Ovary (tissue), 7 donors: ENCODE measurements at regions not wholly inside any gene's neighbourhood (a gene's known extent, or its start where the extent isn't known, plus 50 kb on each side); places are given as distances from the start of the nearest gene placed in this dataset.

Source experiments
- DNase-seq, 5 donors: peaks; one replicate each; pipeline ENCODE4 v3.0.0-alpha.2; 2019 to 2020
- H3K27ac ChIP-seq, 2 donors: fragments of 200-600 bp; one replicate each; pipeline versions ENCODE4 v1.5.1 to v1.8.0; 2019 to 2022
- H3K27me3 ChIP-seq: fragments of 200-600 bp; one replicate; pipeline ENCODE4 v1.8.0; 2022
- H3K36me3 ChIP-seq: fragments of 200-600 bp; sonication (generic); one replicate; pipeline ENCODE4 v1.5.1; 2019
- H3K4me1 ChIP-seq: one replicate; pipeline ENCODE4 v1.8.1; 2013; ENCODE audit warnings: mild to moderate bottlenecking, moderate library complexity; ENCODE audit not compliant: insufficient read depth
- H3K4me3 ChIP-seq: fragments of 200-600 bp; sonication (generic); one replicate; pipeline ENCODE4 v1.5.1; 2017
- H3K9me3 ChIP-seq, 2 donors: fragments of 200-600 bp in 1 of 2; sonication (generic) in 1 of 2; one replicate each; pipeline versions ENCODE4 v1.5.1 to v1.8.1; 2013 to 2019; ENCODE audit warnings: mild to moderate bottlenecking in 1 of 2, moderate library complexity in 1 of 2
- CTCF ChIP-seq, 3 donors: fragments of 450-650 bp in 2 of 3; fragments of 200-600 bp in 1 of 3; IDR thresholded peaks; one replicate each; pipeline versions ENCODE4 v1.5.1 to v1.8.0; 2016 to 2022; ENCODE audit warnings: antibody characterized with exemption in 3 of 3, mild to moderate bottlenecking in 1 of 3
- EP300 ChIP-seq: sonication (generic); formaldehyde crosslinking; IDR thresholded peaks from one replicate; pipeline ENCODE4 v1.6.1; 2017; ENCODE audit warnings: antibody characterized with exemption
- POLR2A ChIP-seq: fragments of 450-650 bp; IDR thresholded peaks from one replicate; pipeline ENCODE4 v1.6.1; 2017; ENCODE audit warnings: antibody characterized with exemption, mild to moderate bottlenecking, moderate library complexity
- WGBS, 3 donors: extraction: QIAGEN DNeasy Blood & Tissue Kit in 1 of 3; methylation state at CpG; one replicate each; pipeline versions ENCODE4 v1.1.5 to v1.1.7; 2013 to 2017; 5-methylcytosine and 5-hydroxymethylcytosine counted together
- intact Hi-C, 4 donors: fragments of 100-400 bp; cut with DNase I; formaldehyde crosslinking; loops; one replicate each; pipeline versions ENCODE4 v1.11.0 to v1.15.1; 2022 to 2023
- donor health status: DM: no; HTN: no; CAD: no; lungs with moderate emphysema.
- donor health status: DM: no; HTN: no; CAD: no.
- donor health status: Bipolar disorder and iron deficiency.
- donor health status: DM: no; HTN: no; CAD: no.
- donor health status: DM: yes; HTN: yes; CAD: no.

- WGBS, 3 donors = 42 to 46% (median 43%) methylated on average over 6 of the region's 6 CpGs
- no peaks in the 10 kb centered on the region for H3K27me3 ChIP-seq
- no peak overlapping the region for H3K4me3 ChIP-seq
- no peaks in the 10 kb centered on the region for H3K4me1 ChIP-seq
- H3K36me3 ChIP-seq = no peaks in the 10 kb centered on the region
- no peak for TF ChIP-seq POLR2A
- TF ChIP-seq EP300 = no peak
- TF ChIP-seq CTCF (IDR thresholded peaks at IDR 0.05) = no peak
- no peaks in the 10 kb centered on the region for H3K9me3 ChIP-seq
- no peak for DNase-seq
- H3K27ac ChIP-seq = no peak overlapping the region
- intact Hi-C loops = no loop called here
These were observed 76.5 kb upstream of the MAP10 start for GRCh38 chr1:232728507-232729263.

DNA sequence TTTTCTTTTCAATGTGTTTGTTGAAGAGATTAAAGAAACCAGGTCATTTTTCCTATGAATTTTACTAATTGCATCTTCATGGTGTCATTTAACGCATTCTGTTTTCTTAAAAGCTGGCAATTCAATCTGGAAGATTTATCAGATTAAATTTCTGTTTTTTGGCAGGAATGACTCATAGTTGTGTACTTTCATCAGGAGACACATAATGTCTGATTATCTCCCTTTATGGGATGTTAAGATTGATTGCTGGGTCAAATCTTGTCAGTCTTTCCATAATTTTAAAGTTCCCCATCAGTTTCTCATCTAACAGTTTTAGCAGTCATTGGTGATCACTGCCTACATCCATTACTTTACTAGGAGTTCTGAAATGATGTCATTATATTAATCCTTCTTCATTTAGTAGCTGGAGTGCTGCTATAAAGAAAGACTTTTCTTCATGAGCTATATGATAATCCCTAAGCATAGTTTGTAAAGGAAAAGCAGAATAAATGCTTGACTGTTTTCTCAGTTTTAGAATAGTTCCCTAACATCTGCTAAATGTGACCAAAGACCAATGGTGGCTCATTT, 72.8 kb upstream of the MAP10 start:
- H3K4me3 ChIP-seq = no peak overlapping the region
- H3K4me1 ChIP-seq = no peaks in the 10 kb centered on the region
- H3K9me3 ChIP-seq = no peaks in the 10 kb centered on the region
- DNase-seq = no peak
- TF ChIP-seq EP300 = no peak
- no peak for TF ChIP-seq CTCF (IDR thresholded peaks at IDR 0.05)
- no peak for TF ChIP-seq POLR2A
- no peaks in the 10 kb centered on the region for H3K27me3 ChIP-seq
- H3K36me3 ChIP-seq = no peaks in the 10 kb centered on the region
- intact Hi-C loops = no loop called here
- H3K27ac ChIP-seq = no peak overlapping the region
- WGBS, 3 donors = 89 to 93% (median 92%) methylated on average over 1 of the region's 1 CpG

DNA sequence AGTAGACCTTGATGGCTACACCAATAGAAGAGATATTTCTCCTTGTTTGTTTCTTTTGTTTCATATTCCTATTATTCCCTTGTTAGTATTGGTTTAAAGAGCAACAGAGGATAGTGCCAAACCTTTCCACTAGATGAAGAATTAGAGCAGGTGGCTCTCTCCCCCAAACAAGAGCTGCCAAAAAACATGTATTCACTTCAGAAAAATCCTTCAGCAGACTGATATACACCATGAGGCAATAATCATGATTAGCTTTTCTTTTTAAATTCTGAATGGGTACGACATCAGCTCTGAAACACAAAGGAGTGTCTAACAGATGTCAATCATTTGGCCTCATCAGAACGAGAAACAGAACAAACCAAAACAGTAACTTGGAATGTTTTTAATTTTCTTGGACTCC, 67.3 kb upstream of the MAP10 start:
- DNase-seq = no peak
- no peaks in the 10 kb centered on the region for H3K36me3 ChIP-seq
- TF ChIP-seq POLR2A (no peak), CTCF (IDR thresholded peaks at IDR 0.05) (no peak), EP300 (no peak)
- 9 to 26% (median 21%) methylated on average over 2 of the region's 2 CpGs for WGBS, 3 donors
- H3K27me3 ChIP-seq = no peaks in the 10 kb centered on the region
- intact Hi-C loops = no loop called here
- no peaks in the 10 kb centered on the region for H3K4me1 ChIP-seq
- no peak overlapping the region for H3K27ac ChIP-seq
- H3K9me3 ChIP-seq = no peaks in the 10 kb centered on the region
- H3K4me3 ChIP-seq = no peak overlapping the region

- Histone ChIP-seq H3K27me3 (no peaks in the 10 kb centered on the region), H3K36me3 (no peaks in the 10 kb centered on the region), H3K4me3 (no peak overlapping the region), H3K9me3 (no peaks in the 10 kb centered on the region), H3K4me1 (no peaks in the 10 kb centered on the region), H3K27ac (no peak overlapping the region)
- TF ChIP-seq POLR2A (no peak), CTCF (IDR thresholded peaks at IDR 0.05) (no peak), EP300 (no peak)
- 91 to 97% (median 96%) methylated on average over 1 of the region's 1 CpG for WGBS, 3 donors
- no peak for DNase-seq
- intact Hi-C loops = no loop called here
These were observed 61.2 kb upstream of the MAP10 start for GRCh38 chr1:232743999-232744398.
